CD14-positive monocyte (primary cell): ENCODE measurements at regions not wholly inside any gene's neighbourhood (a gene's known extent, or its start where the extent isn't known, plus 50 kb on each side); places are given as distances from the start of the nearest gene placed in this dataset.

Source experiments
- DNase-seq, 3 donors: peaks; one replicate each; pipeline ENCODE4 v3.0.0-alpha.2; 2011 to 2022
- H2AFZ ChIP-seq: 2 replicates; pipeline ENCODE4 v1.6.0; 2012; ENCODE audit warnings: mild to moderate bottlenecking, low read depth, low read length, inconsistent platforms; ENCODE audit not compliant: insufficient read depth, poor library complexity, severe bottlenecking
- H3K27ac ChIP-seq, 2 donors: 1 replicate in 1 of 2; 2 replicates in 1 of 2; pipeline ENCODE4 v1.5.1; 2012 to 2013; ENCODE audit warnings: low read length in 2 of 2, control low read depth in 1 of 2, inconsistent platforms in 1 of 2, low read depth in 1 of 2, mild to moderate bottlenecking in 1 of 2
- H3K27me3 ChIP-seq, 2 donors: one replicate each; pipeline versions ENCODE4 v1.6.0 to v1.6.1; 2011 to 2013; ENCODE audit warnings: low read length in 2 of 2; ENCODE audit not compliant: control insufficient read depth in 2 of 2, insufficient read depth in 2 of 2
- H3K36me3 ChIP-seq, 2 donors: replicated peaks in 1 of 2; 1 replicate in 1 of 2; 2 replicates in 1 of 2; pipeline versions ENCODE4 v1.5.1 to v1.6.1; 2012 to 2013; ENCODE audit warnings: low read length in 2 of 2, control low read depth in 1 of 2, inconsistent platforms in 1 of 2, mild to moderate bottlenecking in 1 of 2; ENCODE audit not compliant: insufficient read depth in 2 of 2, control insufficient read depth in 1 of 2
- H3K4me1 ChIP-seq, 2 donors: 1 replicate in 1 of 2; 2 replicates in 1 of 2; pipeline versions ENCODE4 v1.5.1 to v1.6.1; 2012 to 2013; ENCODE audit warnings: low read length in 2 of 2, control low read depth in 1 of 2, inconsistent platforms in 1 of 2, mild to moderate bottlenecking in 1 of 2, moderate library complexity in 1 of 2; ENCODE audit not compliant: insufficient read depth in 2 of 2, control insufficient read depth in 1 of 2
- H3K4me2 ChIP-seq: replicated peaks from 2 replicates; pipeline ENCODE3; 2012; ENCODE audit warnings: low read length, moderate library complexity, mild to moderate bottlenecking; ENCODE audit not compliant: poor library complexity, severe bottlenecking; ENCODE audit errors: extremely low read depth
- H3K4me3 ChIP-seq, 3 experiments: fragments of 200-600 bp in 1 of 3; sonication (generic) in 1 of 3; replicated peaks in 1 of 3; 1 replicate in 2 of 3; 2 replicates in 1 of 3; pipeline ENCODE4 v1.5.1; 2011 to 2013; ENCODE audit warnings: low read length in 3 of 3, mild to moderate bottlenecking in 3 of 3, control low read depth in 2 of 3, low read depth in 2 of 3, inconsistent platforms in 1 of 3, moderate library complexity in 1 of 3
- H3K79me2 ChIP-seq: 2 replicates; pipeline ENCODE4 v1.6.0; 2012; ENCODE audit warnings: mild to moderate bottlenecking, control low read depth, inconsistent platforms, low read length, moderate library complexity; ENCODE audit not compliant: insufficient read depth
- H3K9ac ChIP-seq: 2 replicates; pipeline ENCODE4 v1.6.0; 2017; ENCODE audit warnings: low read length, mild to moderate bottlenecking; ENCODE audit not compliant: insufficient read depth, poor library complexity, severe bottlenecking
- H3K9me3 ChIP-seq, 2 donors: replicated peaks in 1 of 2; 1 replicate in 1 of 2; 2 replicates in 1 of 2; pipeline versions ENCODE4 v1.5.1 to v1.6.1; 2012 to 2013; ENCODE audit warnings: low read length in 2 of 2, control low read depth in 1 of 2; ENCODE audit not compliant: control insufficient read depth in 1 of 2, insufficient read depth in 1 of 2
- H4K20me1 ChIP-seq: 2 replicates; pipeline ENCODE4 v1.6.0; 2012; ENCODE audit warnings: mild to moderate bottlenecking, low read length, control low read depth, moderate library complexity; ENCODE audit not compliant: insufficient read depth
- H3K27ac Mint-ChIP-seq, 7 donors: one replicate each; pipeline ENCODE4 v1.8.0; 2020; ENCODE audit warnings: mild to moderate bottlenecking in 7 of 7, mixed read lengths in 7 of 7, moderate library complexity in 6 of 7, inconsistent platforms in 2 of 7
- H3K27me3 Mint-ChIP-seq, 3 donors: one replicate each; pipeline ENCODE4 v1.8.0; 2021 to 2022; ENCODE audit warnings: low read depth in 3 of 3, mild to moderate bottlenecking in 3 of 3, mixed read lengths in 3 of 3, moderate library complexity in 3 of 3, inconsistent platforms in 1 of 3
- H3K36me3 Mint-ChIP-seq, 2 donors: one replicate each; pipeline ENCODE4 v1.8.0; 2020; ENCODE audit warnings: mixed read lengths in 2 of 2, inconsistent platforms in 1 of 2, mild to moderate bottlenecking in 1 of 2
- H3K4me1 Mint-ChIP-seq: one replicate; pipeline ENCODE4 v1.8.0; 2020; ENCODE audit warnings: mild to moderate bottlenecking, mixed read lengths
- H3K4me3 Mint-ChIP-seq, 2 donors: one replicate each; pipeline ENCODE4 v1.8.0; 2020; ENCODE audit warnings: mild to moderate bottlenecking in 2 of 2, mixed read lengths in 2 of 2, moderate library complexity in 1 of 2
- H3K9me3 Mint-ChIP-seq, 7 donors: one replicate each; pipeline ENCODE4 v1.8.0; 2020 to 2022; ENCODE audit warnings: mixed read lengths in 7 of 7, mild to moderate bottlenecking in 6 of 7, moderate library complexity in 6 of 7, inconsistent platforms in 2 of 7
- CTCF ChIP-seq: fragments of 200-600 bp; IDR thresholded peaks from one replicate; pipeline ENCODE4 v1.8.0; 2022; ENCODE audit warnings: antibody characterized with exemption, mild to moderate bottlenecking
- WGBS: methylation state at CpG from one replicate; pipeline ENCODE4 v1.1.5; 2013; ENCODE audit warnings: missing lambda C conversion rate; ENCODE audit not compliant: insufficient coverage; 5-methylcytosine and 5-hydroxymethylcytosine counted together
- intact Hi-C, 2 donors: fragments of 100-400 bp; cut with micrococcal nuclease; formaldehyde crosslinking; loops; one replicate each; pipeline versions ENCODE4 v1.15.0 to v1.15.1; 2023

GRCh38 chr9:29069376-29069775, 1496.1 kb upstream of the C9orf72 start:
- no peak overlapping the region for H3K4me3 Mint-ChIP-seq
- no peaks in the 10 kb centered on the region for H3K4me1 Mint-ChIP-seq
- no peaks in the 10 kb centered on the region for H3K79me2 ChIP-seq
- no peak overlapping the region for H3K9ac ChIP-seq
- no peaks in the 10 kb centered on the region for H3K9me3 ChIP-seq
- TF ChIP-seq CTCF, result no peak
- no peak overlapping the region for H2AFZ ChIP-seq
- H3K36me3 Mint-ChIP-seq, result no peaks in the 10 kb centered on the region
- no peak overlapping the region for H3K4me2 ChIP-seq
- H3K27ac Mint-ChIP-seq, result no peak overlapping the region
- no peaks in the 10 kb centered on the region for H4K20me1 ChIP-seq
- H3K36me3 ChIP-seq, result no peaks in the 10 kb centered on the region
- H3K9me3 Mint-ChIP-seq, result peaks cover 0 to 5% (median 0%) of the 10 kb centered on the region in 7 donors
- H3K27me3 Mint-ChIP-seq, result no peaks in the 10 kb centered on the region
- H3K4me1 ChIP-seq, result no peaks in the 10 kb centered on the region
- no peak overlapping the region for H3K4me3 ChIP-seq
- intact Hi-C loops, result no loop called here
- H3K27ac ChIP-seq, result no peak overlapping the region
- H3K27me3 ChIP-seq, result no peaks in the 10 kb centered on the region
- DNase-seq, result no peak

- intact Hi-C loops, result no loop called here
- H3K9ac ChIP-seq, result no peak overlapping the region
- no peaks in the 10 kb centered on the region for H4K20me1 ChIP-seq
- no peak overlapping the region for H3K27ac ChIP-seq
- no CpG with 5 or more reads among the region's 3 CpGs for WGBS
- H3K27me3 ChIP-seq, result no peaks in the 10 kb centered on the region
- no peaks in the 10 kb centered on the region for H3K9me3 ChIP-seq
- no peak overlapping the region for H3K4me3 Mint-ChIP-seq
- no peaks in the 10 kb centered on the region for H3K79me2 ChIP-seq
- peaks cover 0 to 5% (median 3%) of the 10 kb centered on the region in 7 donors for H3K9me3 Mint-ChIP-seq
- TF ChIP-seq CTCF, result no peak
- H3K4me2 ChIP-seq, result no peak overlapping the region
- no peak for DNase-seq
- H3K36me3 Mint-ChIP-seq, result no peaks in the 10 kb centered on the region
- H3K4me3 ChIP-seq, result no peak overlapping the region
- H3K4me1 Mint-ChIP-seq, result no peaks in the 10 kb centered on the region
- H3K27me3 Mint-ChIP-seq, result no peaks in the 10 kb centered on the region
- H2AFZ ChIP-seq, result no peak overlapping the region
- no peaks in the 10 kb centered on the region for H3K36me3 ChIP-seq
- H3K4me1 ChIP-seq, result no peaks in the 10 kb centered on the region
- H3K27ac Mint-ChIP-seq, result no peak overlapping the region
Observed at GRCh38 chr9:29078063-29078666, 1504.9 kb upstream of the C9orf72 start.
